PC-3 (cell line): ENCODE measurements at regions not wholly inside any gene's neighbourhood (a gene's known extent, or its start where the extent isn't known, plus 50 kb on each side); places are given as distances from the start of the nearest gene placed in this dataset.

ENCODE experiments used
- CTCF ChIP-seq: fragments of 300-600 bp; sonication (generic); conservative IDR thresholded peaks from 2 replicates; pipeline ENCODE4 v1.5.1; 2017; ENCODE audit warnings: antibody characterized with exemption, low read depth, mild to moderate bottlenecking, low read length
- EZH2 ChIP-seq: fragments of 300-600 bp; sonication (generic); IDR thresholded peaks from one replicate; pipeline ENCODE4 v1.6.1; 2017; ENCODE audit warnings: antibody characterized with exemption, mild to moderate bottlenecking, low read length; ENCODE audit not compliant: unreplicated experiment
- EZH2phosphoT487 ChIP-seq: fragments of 300-600 bp; sonication (generic); IDR thresholded peaks from 2 replicates; pipeline ENCODE4 v1.6.1; 2018; ENCODE audit warnings: mild to moderate bottlenecking, antibody characterized with exemption, low read length, borderline replicate concordance

DNA sequence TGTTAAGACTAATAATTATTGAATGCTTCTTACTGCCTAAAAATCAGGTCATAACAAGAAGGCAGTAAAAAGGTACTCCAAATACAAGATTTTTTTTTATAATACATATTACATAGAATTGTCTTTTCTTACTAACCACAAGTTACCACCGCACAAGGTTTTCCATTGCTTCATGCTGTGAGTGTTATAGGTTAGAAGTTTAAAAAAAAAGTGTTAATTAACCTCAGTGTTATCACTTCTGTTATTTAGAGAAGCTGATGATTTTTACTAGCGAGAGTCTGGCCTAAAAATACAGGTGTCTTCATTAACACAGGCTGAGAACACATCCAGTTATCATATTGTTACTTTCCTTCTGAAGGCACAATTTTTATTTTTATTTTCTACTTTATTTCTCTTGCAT, 1281.9 kb upstream of the CELF2 start:
- TF ChIP-seq CTCF (no peak), EZH2 (no peak), EZH2phosphoT487 (no peak)
